ENCODE measurements at regions not wholly inside any gene's neighbourhood (a gene's known extent, or its start where the extent isn't known, plus 50 kb on each side); places are given as distances from the start of the nearest gene placed in this dataset.

DNA sequence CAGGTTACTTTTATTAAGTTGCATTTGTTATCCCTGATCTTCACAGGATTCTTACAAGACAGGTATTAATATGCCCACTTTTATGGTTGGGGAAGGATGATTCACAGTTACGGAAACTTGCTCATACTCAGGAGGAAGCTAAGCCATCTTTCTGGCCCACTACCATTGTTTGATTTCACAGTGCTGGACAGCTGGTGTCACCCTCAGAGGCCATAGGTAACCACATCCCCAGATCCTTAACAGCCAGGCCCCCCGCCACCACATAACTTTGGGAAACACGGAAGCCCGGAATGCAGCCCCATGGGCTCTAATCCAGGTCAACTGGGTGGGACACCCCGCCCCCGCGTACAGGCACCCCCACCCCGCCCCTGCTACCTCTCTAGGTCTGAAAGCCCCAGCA lies 119.7 kb downstream of the IRS2 start:
- TF ChIP-seq, protein P1, sequence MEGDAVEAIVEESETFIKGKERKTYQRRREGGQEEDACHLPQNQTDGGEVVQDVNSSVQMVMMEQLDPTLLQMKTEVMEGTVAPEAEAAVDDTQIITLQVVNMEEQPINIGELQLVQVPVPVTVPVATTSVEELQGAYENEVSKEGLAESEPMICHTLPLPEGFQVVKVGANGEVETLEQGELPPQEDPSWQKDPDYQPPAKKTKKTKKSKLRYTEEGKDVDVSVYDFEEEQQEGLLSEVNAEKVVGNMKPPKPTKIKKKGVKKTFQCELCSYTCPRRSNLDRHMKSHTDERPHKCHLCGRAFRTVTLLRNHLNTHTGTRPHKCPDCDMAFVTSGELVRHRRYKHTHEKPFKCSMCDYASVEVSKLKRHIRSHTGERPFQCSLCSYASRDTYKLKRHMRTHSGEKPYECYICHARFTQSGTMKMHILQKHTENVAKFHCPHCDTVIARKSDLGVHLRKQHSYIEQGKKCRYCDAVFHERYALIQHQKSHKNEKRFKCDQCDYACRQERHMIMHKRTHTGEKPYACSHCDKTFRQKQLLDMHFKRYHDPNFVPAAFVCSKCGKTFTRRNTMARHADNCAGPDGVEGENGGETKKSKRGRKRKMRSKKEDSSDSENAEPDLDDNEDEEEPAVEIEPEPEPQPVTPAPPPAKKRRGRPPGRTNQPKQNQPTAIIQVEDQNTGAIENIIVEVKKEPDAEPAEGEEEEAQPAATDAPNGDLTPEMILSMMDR (IDR thresholded peaks at IDR 0.05) = no peak
- TF ChIP-seq POLR2AphosphoS5 (IDR thresholded peaks at IDR 0.05; ENCODE audit: insufficient read depth in 1 of 2, low read depth in 1 of 2) = no peak
- TF ChIP-seq POLR2A (IDR thresholded peaks at IDR 0.05) = no peak
- DNase-seq (ENCODE audit: extremely low spot score in 2 of 2) = no peak
- H3K27ac ChIP-seq = no peak overlapping the region
- H3K27me3 ChIP-seq = no peaks in the 10 kb centered on the region
- no peak overlapping the region for H3K4me3 ChIP-seq
- no peaks in the 10 kb centered on the region for H3K9me3 ChIP-seq
- no peaks in the 10 kb centered on the region for H3K36me3 ChIP-seq
- intact Hi-C loops (cut with DNase I) = no loop called here
- no peaks in the 10 kb centered on the region for H3K4me1 ChIP-seq

DNA sequence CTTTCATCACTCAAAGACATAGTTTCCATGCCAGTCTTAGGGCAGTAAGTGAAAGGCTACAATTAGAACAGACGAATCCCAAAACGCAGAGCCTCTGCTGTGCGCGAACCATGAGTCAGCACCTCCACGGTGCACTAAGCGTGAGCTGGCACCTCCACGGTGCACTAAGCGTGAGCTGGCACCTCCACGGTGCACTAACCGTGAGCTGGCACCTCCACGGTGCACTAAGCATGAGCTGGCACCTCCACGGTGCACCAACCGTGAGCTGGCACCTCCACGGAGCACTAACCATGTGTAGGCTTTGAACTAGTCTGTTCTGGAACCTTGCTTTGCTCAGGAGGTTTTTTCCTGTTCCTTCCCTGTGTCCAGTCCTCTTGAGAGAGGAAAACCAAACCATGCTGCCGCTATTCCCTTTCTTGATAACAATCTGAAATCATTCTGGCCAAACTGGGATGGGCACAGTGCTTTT lies 120.6 kb downstream of the IRS2 start:
- H3K4me3 ChIP-seq = no peak overlapping the region
- no peaks in the 10 kb centered on the region for H3K27me3 ChIP-seq
- DNase-seq (ENCODE audit: extremely low spot score in 2 of 2) = no peak
- intact Hi-C loops (cut with DNase I) = no loop called here
- TF ChIP-seq, protein P1 (IDR thresholded peaks at IDR 0.05) = no peak
- TF ChIP-seq POLR2A (IDR thresholded peaks at IDR 0.05) = no peak
- TF ChIP-seq POLR2AphosphoS5 (IDR thresholded peaks at IDR 0.05; ENCODE audit: insufficient read depth in 1 of 2, low read depth in 1 of 2) = no peak
- H3K27ac ChIP-seq = no peak overlapping the region
- H3K9me3 ChIP-seq = no peaks in the 10 kb centered on the region
- no peaks in the 10 kb centered on the region for H3K36me3 ChIP-seq
- no peaks in the 10 kb centered on the region for H3K4me1 ChIP-seq

DNA sequence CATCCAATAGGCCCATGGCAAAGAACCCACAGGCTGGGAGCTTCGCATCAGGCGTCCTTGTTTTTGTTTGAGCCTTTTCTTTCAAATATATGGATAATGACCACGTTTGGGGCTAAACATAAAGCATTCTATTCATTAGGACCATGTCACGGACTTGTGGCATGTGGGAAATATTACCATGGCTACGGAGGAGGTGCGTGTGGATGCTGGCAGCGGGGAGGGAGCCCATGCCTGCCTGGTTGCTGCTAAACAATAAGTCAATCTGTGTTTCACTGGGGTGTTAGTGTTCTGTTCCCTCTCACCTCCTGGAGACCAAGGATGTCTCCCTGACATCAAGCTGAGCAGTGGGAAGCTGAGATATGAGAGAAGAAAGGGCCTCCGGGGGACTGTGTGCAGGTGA lies 121.1 kb downstream of the IRS2 start:
- no peaks in the 10 kb centered on the region for H3K36me3 ChIP-seq
- H3K4me3 ChIP-seq = no peak overlapping the region
- intact Hi-C loops (cut with DNase I) = no loop called here
- no peaks in the 10 kb centered on the region for H3K9me3 ChIP-seq
- DNase-seq (ENCODE audit: extremely low spot score in 2 of 2) = no peak
- H3K27ac ChIP-seq = no peak overlapping the region
- no peak for TF ChIP-seq POLR2AphosphoS5 (IDR thresholded peaks at IDR 0.05; ENCODE audit: insufficient read depth in 1 of 2, low read depth in 1 of 2)
- no peak for TF ChIP-seq POLR2A (IDR thresholded peaks at IDR 0.05)
- TF ChIP-seq, protein P1 (IDR thresholded peaks at IDR 0.05) = no peak
- no peaks in the 10 kb centered on the region for H3K27me3 ChIP-seq
- H3K4me1 ChIP-seq = no peaks in the 10 kb centered on the region

DNA sequence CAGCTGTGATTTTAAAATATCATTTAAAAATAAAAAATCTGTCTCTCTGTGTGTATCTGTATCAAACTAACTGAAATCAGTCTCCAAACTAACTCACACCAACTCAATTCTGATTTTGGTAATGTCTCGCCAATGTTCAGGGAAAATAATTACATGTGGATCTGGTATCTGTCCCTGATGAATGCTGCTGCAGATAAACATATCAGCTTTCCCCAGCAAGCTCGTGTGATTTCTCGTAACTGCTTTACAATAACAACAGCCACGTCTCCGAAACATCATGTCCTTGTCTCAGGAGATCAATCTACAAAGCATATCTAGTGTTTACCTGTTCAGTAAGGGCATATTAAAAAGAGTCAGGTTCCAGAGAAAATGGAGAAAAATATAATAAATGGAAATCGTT lies 129.0 kb downstream of the IRS2 start:
- Histone ChIP-seq H3K36me3 (no peaks in the 10 kb centered on the region), H3K4me1 (peaks cover 11% of the 10 kb centered on the region), H3K27ac (no peak overlapping the region), H3K4me3 (no peak overlapping the region), H3K27me3 (no peaks in the 10 kb centered on the region), H3K9me3 (no peaks in the 10 kb centered on the region)
- intact Hi-C loops (cut with DNase I) = no loop called here
- no peak for DNase-seq (ENCODE audit: extremely low spot score in 2 of 2)
- no peak for TF ChIP-seq POLR2AphosphoS5 (IDR thresholded peaks at IDR 0.05; ENCODE audit: insufficient read depth in 1 of 2, low read depth in 1 of 2)
- no peak for TF ChIP-seq POLR2A (IDR thresholded peaks at IDR 0.05)
- TF ChIP-seq, protein P1 (IDR thresholded peaks at IDR 0.05) = no peak

DNA sequence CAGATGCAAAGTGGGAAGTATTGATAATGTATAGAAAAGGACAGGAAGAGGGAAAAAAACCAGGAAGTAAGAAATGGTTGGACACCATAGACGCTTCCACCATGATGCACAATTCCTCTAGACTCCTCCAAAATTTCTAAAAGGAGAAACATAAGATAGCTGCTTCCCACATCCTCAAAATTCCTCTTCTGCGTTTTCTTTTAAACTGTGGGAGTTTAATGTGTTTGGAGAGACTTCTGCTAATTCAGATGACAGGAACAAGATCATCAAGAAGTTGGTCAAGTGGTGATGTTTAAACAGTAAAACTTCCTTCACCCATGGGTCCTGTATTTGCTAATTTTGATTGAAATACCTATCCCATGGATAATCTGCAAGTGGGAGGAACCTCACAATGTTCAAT lies 130.2 kb downstream of the IRS2 start:
- TF ChIP-seq POLR2AphosphoS5 (IDR thresholded peaks at IDR 0.05; ENCODE audit: insufficient read depth in 1 of 2, low read depth in 1 of 2) = no peak
- no peak for TF ChIP-seq POLR2A (IDR thresholded peaks at IDR 0.05)
- Histone ChIP-seq H3K27ac (no peak overlapping the region), H3K9me3 (no peaks in the 10 kb centered on the region), H3K27me3 (no peaks in the 10 kb centered on the region), H3K4me3 (no peak overlapping the region), H3K36me3 (no peaks in the 10 kb centered on the region), H3K4me1 (peaks cover 11% of the 10 kb centered on the region)
- intact Hi-C loops (cut with DNase I) = no loop called here
- DNase-seq (ENCODE audit: extremely low spot score in 2 of 2) = no peak

All from vagina (tissue), 2 donors.